CD14-positive monocyte (primary cell): ENCODE measurements at regions not wholly inside any gene's neighbourhood (a gene's known extent, or its start where the extent isn't known, plus 50 kb on each side); places are given as distances from the start of the nearest gene placed in this dataset.

Source experiments
- DNase-seq, 3 donors: peaks; one replicate each; pipeline ENCODE4 v3.0.0-alpha.2; 2011 to 2022
- H2AFZ ChIP-seq: 2 replicates; pipeline ENCODE4 v1.6.0; 2012; ENCODE audit warnings: mild to moderate bottlenecking, low read depth, low read length, inconsistent platforms; ENCODE audit not compliant: insufficient read depth, poor library complexity, severe bottlenecking
- H3K27ac ChIP-seq, 2 donors: 1 replicate in 1 of 2; 2 replicates in 1 of 2; pipeline ENCODE4 v1.5.1; 2012 to 2013; ENCODE audit warnings: low read length in 2 of 2, control low read depth in 1 of 2, inconsistent platforms in 1 of 2, low read depth in 1 of 2, mild to moderate bottlenecking in 1 of 2
- H3K27me3 ChIP-seq, 2 donors: one replicate each; pipeline versions ENCODE4 v1.6.0 to v1.6.1; 2011 to 2013; ENCODE audit warnings: low read length in 2 of 2; ENCODE audit not compliant: control insufficient read depth in 2 of 2, insufficient read depth in 2 of 2
- H3K36me3 ChIP-seq, 2 donors: replicated peaks in 1 of 2; 1 replicate in 1 of 2; 2 replicates in 1 of 2; pipeline versions ENCODE4 v1.5.1 to v1.6.1; 2012 to 2013; ENCODE audit warnings: low read length in 2 of 2, control low read depth in 1 of 2, inconsistent platforms in 1 of 2, mild to moderate bottlenecking in 1 of 2; ENCODE audit not compliant: insufficient read depth in 2 of 2, control insufficient read depth in 1 of 2
- H3K4me1 ChIP-seq, 2 donors: 1 replicate in 1 of 2; 2 replicates in 1 of 2; pipeline versions ENCODE4 v1.5.1 to v1.6.1; 2012 to 2013; ENCODE audit warnings: low read length in 2 of 2, control low read depth in 1 of 2, inconsistent platforms in 1 of 2, mild to moderate bottlenecking in 1 of 2, moderate library complexity in 1 of 2; ENCODE audit not compliant: insufficient read depth in 2 of 2, control insufficient read depth in 1 of 2
- H3K4me2 ChIP-seq: replicated peaks from 2 replicates; pipeline ENCODE3; 2012; ENCODE audit warnings: low read length, moderate library complexity, mild to moderate bottlenecking; ENCODE audit not compliant: poor library complexity, severe bottlenecking; ENCODE audit errors: extremely low read depth
- H3K4me3 ChIP-seq, 3 experiments: fragments of 200-600 bp in 1 of 3; sonication (generic) in 1 of 3; replicated peaks in 1 of 3; 1 replicate in 2 of 3; 2 replicates in 1 of 3; pipeline ENCODE4 v1.5.1; 2011 to 2013; ENCODE audit warnings: low read length in 3 of 3, mild to moderate bottlenecking in 3 of 3, control low read depth in 2 of 3, low read depth in 2 of 3, inconsistent platforms in 1 of 3, moderate library complexity in 1 of 3
- H3K79me2 ChIP-seq: 2 replicates; pipeline ENCODE4 v1.6.0; 2012; ENCODE audit warnings: mild to moderate bottlenecking, control low read depth, inconsistent platforms, low read length, moderate library complexity; ENCODE audit not compliant: insufficient read depth
- H3K9ac ChIP-seq: 2 replicates; pipeline ENCODE4 v1.6.0; 2017; ENCODE audit warnings: low read length, mild to moderate bottlenecking; ENCODE audit not compliant: insufficient read depth, poor library complexity, severe bottlenecking
- H3K9me3 ChIP-seq, 2 donors: replicated peaks in 1 of 2; 1 replicate in 1 of 2; 2 replicates in 1 of 2; pipeline versions ENCODE4 v1.5.1 to v1.6.1; 2012 to 2013; ENCODE audit warnings: low read length in 2 of 2, control low read depth in 1 of 2; ENCODE audit not compliant: control insufficient read depth in 1 of 2, insufficient read depth in 1 of 2
- H4K20me1 ChIP-seq: 2 replicates; pipeline ENCODE4 v1.6.0; 2012; ENCODE audit warnings: mild to moderate bottlenecking, low read length, control low read depth, moderate library complexity; ENCODE audit not compliant: insufficient read depth
- H3K27ac Mint-ChIP-seq, 7 donors: one replicate each; pipeline ENCODE4 v1.8.0; 2020; ENCODE audit warnings: mild to moderate bottlenecking in 7 of 7, mixed read lengths in 7 of 7, moderate library complexity in 6 of 7, inconsistent platforms in 2 of 7
- H3K27me3 Mint-ChIP-seq, 3 donors: one replicate each; pipeline ENCODE4 v1.8.0; 2021 to 2022; ENCODE audit warnings: low read depth in 3 of 3, mild to moderate bottlenecking in 3 of 3, mixed read lengths in 3 of 3, moderate library complexity in 3 of 3, inconsistent platforms in 1 of 3
- H3K36me3 Mint-ChIP-seq, 2 donors: one replicate each; pipeline ENCODE4 v1.8.0; 2020; ENCODE audit warnings: mixed read lengths in 2 of 2, inconsistent platforms in 1 of 2, mild to moderate bottlenecking in 1 of 2
- H3K4me1 Mint-ChIP-seq: one replicate; pipeline ENCODE4 v1.8.0; 2020; ENCODE audit warnings: mild to moderate bottlenecking, mixed read lengths
- H3K4me3 Mint-ChIP-seq, 2 donors: one replicate each; pipeline ENCODE4 v1.8.0; 2020; ENCODE audit warnings: mild to moderate bottlenecking in 2 of 2, mixed read lengths in 2 of 2, moderate library complexity in 1 of 2
- H3K9me3 Mint-ChIP-seq, 7 donors: one replicate each; pipeline ENCODE4 v1.8.0; 2020 to 2022; ENCODE audit warnings: mixed read lengths in 7 of 7, mild to moderate bottlenecking in 6 of 7, moderate library complexity in 6 of 7, inconsistent platforms in 2 of 7
- CTCF ChIP-seq: fragments of 200-600 bp; IDR thresholded peaks from one replicate; pipeline ENCODE4 v1.8.0; 2022; ENCODE audit warnings: antibody characterized with exemption, mild to moderate bottlenecking
- WGBS: methylation state at CpG from one replicate; pipeline ENCODE4 v1.1.5; 2013; ENCODE audit warnings: missing lambda C conversion rate; ENCODE audit not compliant: insufficient coverage; 5-methylcytosine and 5-hydroxymethylcytosine counted together
- intact Hi-C, 2 donors: fragments of 100-400 bp; cut with micrococcal nuclease; formaldehyde crosslinking; loops; one replicate each; pipeline versions ENCODE4 v1.15.0 to v1.15.1; 2023

DNA sequence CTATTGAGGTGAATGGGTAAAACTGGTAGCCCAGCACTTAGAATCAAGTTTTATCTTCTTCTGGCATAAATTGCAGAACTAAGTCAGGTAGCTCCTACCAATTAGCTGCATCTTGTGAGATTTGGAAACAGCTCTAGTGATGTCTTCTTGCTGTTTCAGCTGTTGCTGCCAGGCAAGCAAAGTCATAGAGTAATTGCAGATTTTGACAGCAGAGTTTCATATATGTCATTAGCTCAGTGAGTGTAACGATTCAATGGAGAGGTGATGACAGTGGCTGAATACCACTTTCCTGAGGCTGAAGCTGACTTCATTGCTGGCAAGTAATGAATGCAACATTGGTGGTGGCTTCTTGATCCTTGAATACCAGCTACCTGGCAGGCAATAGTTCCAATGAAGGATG lies 1109.7 kb upstream of the CDH18 start:
- H3K9me3 ChIP-seq, result peaks cover 4 to 5% of the 10 kb centered on the region in 2 donors
- no peaks in the 10 kb centered on the region for H3K4me1 Mint-ChIP-seq
- H3K27me3 Mint-ChIP-seq, result no peaks in the 10 kb centered on the region
- H3K27me3 ChIP-seq, result no peaks in the 10 kb centered on the region
- no peak overlapping the region for H3K27ac ChIP-seq
- no peak overlapping the region for H3K4me2 ChIP-seq
- no peaks in the 10 kb centered on the region for H3K36me3 ChIP-seq
- no peak overlapping the region for H3K9ac ChIP-seq
- no peak overlapping the region for H3K27ac Mint-ChIP-seq
- no peaks in the 10 kb centered on the region for H3K36me3 Mint-ChIP-seq
- no peak overlapping the region for H3K4me3 Mint-ChIP-seq
- intact Hi-C loops, result no loop called here
- DNase-seq, result no peak
- H3K4me3 ChIP-seq, result no peak overlapping the region
- H3K79me2 ChIP-seq, result no peaks in the 10 kb centered on the region
- 100% methylated on average over 1 of the region's 1 CpG for WGBS
- no peak for TF ChIP-seq CTCF
- no peaks in the 10 kb centered on the region for H3K4me1 ChIP-seq
- no peak overlapping the region for H2AFZ ChIP-seq
- peaks cover 0 to 7% (median 2%) of the 10 kb centered on the region in 7 donors for H3K9me3 Mint-ChIP-seq
- H4K20me1 ChIP-seq, result no peaks in the 10 kb centered on the region

GRCh38 chr5:21094619-21095018 lies 1106.6 kb upstream of the CDH18 start:
- TF ChIP-seq CTCF, result no peak
- Mint-ChIP-seq H3K27me3 (no peaks in the 10 kb centered on the region), H3K4me3 (no peak overlapping the region), H3K36me3 (no peaks in the 10 kb centered on the region), H3K9me3 (peaks cover 0 to 13% (median 3%) of the 10 kb centered on the region in 7 donors), H3K27ac (no peak overlapping the region), H3K4me1 (no peaks in the 10 kb centered on the region)
- no peak for DNase-seq
- Histone ChIP-seq H3K4me1 (no peaks in the 10 kb centered on the region), H3K4me3 (no peak overlapping the region), H3K9me3 (peaks cover 5% of the 10 kb centered on the region in 2 donors), H3K27me3 (no peaks in the 10 kb centered on the region), H4K20me1 (no peaks in the 10 kb centered on the region), H3K27ac (no peak overlapping the region), H3K36me3 (no peaks in the 10 kb centered on the region), H3K4me2 (no peak overlapping the region), H3K9ac (no peak overlapping the region), H2AFZ (no peak overlapping the region), H3K79me2 (no peaks in the 10 kb centered on the region)
- intact Hi-C loops, result no loop called here
- WGBS, result no CpG with 5 or more reads among the region's 2 CpGs
